Naive thymus-derived CD8-positive, alpha-beta T cell (primary cell): ENCODE measurements at regions not wholly inside any gene's neighbourhood (a gene's known extent, or its start where the extent isn't known, plus 50 kb on each side); places are given as distances from the start of the nearest gene placed in this dataset.
"Not testable (repeated sequence)": the region's sequence is repeated elsewhere in the genome, so short reads cannot be mapped to it uniquely, and the experiment has no call there.

Experiments
- ATAC-seq, 2 donors: fragments of 150-1000 bp; cut with Tn5 transposase in 1 of 2; sonication (Bioruptor Pico), chemical (Tn5 transposase) in 1 of 2; 1 replicate in 1 of 2; 2 replicates in 1 of 2; pipeline ENCODE4 v1.10.0; 2021; ENCODE audit warnings: mild to moderate bottlenecking in 2 of 2, moderate library complexity in 2 of 2
- POLR2A ChIA-PET: fragments of 350-600 bp; sonication (Branson Sonifier 250); formaldehyde crosslinking; loops from one replicate; lab custom pipeline; 2021; ENCODE audit warnings: antibody characterized with exemption; lab: Charles Lee
- DNase-seq, 10 donors: peaks; one replicate each; pipeline versions ENCODE4 v3.0.0 to v3.0.0-alpha.2; 2020 to 2022
- H3K27ac Mint-ChIP-seq, 10 donors: one replicate each; pipeline ENCODE4 v1.8.0; 2020 to 2022; ENCODE audit warnings: mild to moderate bottlenecking in 10 of 10, mixed read lengths in 10 of 10, moderate library complexity in 4 of 10, inconsistent platforms in 1 of 10
- H3K27me3 Mint-ChIP-seq, 5 donors: one replicate each; pipeline ENCODE4 v1.8.0; 2021 to 2022; ENCODE audit warnings: mixed read lengths in 5 of 5
- H3K36me3 Mint-ChIP-seq, 3 donors: one replicate each; pipeline ENCODE4 v1.8.0; 2020 to 2022; ENCODE audit warnings: mixed read lengths in 3 of 3, mild to moderate bottlenecking in 2 of 3, inconsistent platforms in 1 of 3
- H3K4me1 Mint-ChIP-seq, 4 donors: one replicate each; pipeline ENCODE4 v1.8.0; 2021 to 2022; ENCODE audit warnings: mixed read lengths in 4 of 4
- H3K4me3 Mint-ChIP-seq, 10 donors: one replicate each; pipeline ENCODE4 v1.8.0; 2020 to 2022; ENCODE audit warnings: mild to moderate bottlenecking in 10 of 10, mixed read lengths in 10 of 10, moderate library complexity in 6 of 10, inconsistent platforms in 1 of 10
- H3K9me3 Mint-ChIP-seq, 9 donors: one replicate each; pipeline ENCODE4 v1.8.0; 2020 to 2022; ENCODE audit warnings: mixed read lengths in 9 of 9, mild to moderate bottlenecking in 3 of 9, inconsistent platforms in 1 of 9, moderate library complexity in 1 of 9

GRCh38 chr7:51389952-51390351 lies 73.3 kb upstream of the COBL start:
- H3K4me1 Mint-ChIP-seq, H3K27me3 Mint-ChIP-seq, H3K9me3 Mint-ChIP-seq, POLR2A ChIA-PET, ATAC-seq, DNase-seq, H3K36me3 Mint-ChIP-seq, H3K27ac Mint-ChIP-seq, H3K4me3 Mint-ChIP-seq: not testable (repeated sequence)

- H3K27ac Mint-ChIP-seq, H3K36me3 Mint-ChIP-seq, POLR2A ChIA-PET, ATAC-seq, DNase-seq, H3K4me3 Mint-ChIP-seq, H3K27me3 Mint-ChIP-seq, H3K4me1 Mint-ChIP-seq, H3K9me3 Mint-ChIP-seq: not testable (repeated sequence)
These were observed 72.7 kb upstream of the COBL start for GRCh38 chr7:51389216-51389812.

- H3K9me3 Mint-ChIP-seq, POLR2A ChIA-PET, ATAC-seq, H3K4me3 Mint-ChIP-seq, H3K27me3 Mint-ChIP-seq, H3K4me1 Mint-ChIP-seq, H3K36me3 Mint-ChIP-seq, DNase-seq, H3K27ac Mint-ChIP-seq: not testable (repeated sequence)
These were observed 71.6 kb upstream of the COBL start for GRCh38 chr7:51388241-51388640.

DNA sequence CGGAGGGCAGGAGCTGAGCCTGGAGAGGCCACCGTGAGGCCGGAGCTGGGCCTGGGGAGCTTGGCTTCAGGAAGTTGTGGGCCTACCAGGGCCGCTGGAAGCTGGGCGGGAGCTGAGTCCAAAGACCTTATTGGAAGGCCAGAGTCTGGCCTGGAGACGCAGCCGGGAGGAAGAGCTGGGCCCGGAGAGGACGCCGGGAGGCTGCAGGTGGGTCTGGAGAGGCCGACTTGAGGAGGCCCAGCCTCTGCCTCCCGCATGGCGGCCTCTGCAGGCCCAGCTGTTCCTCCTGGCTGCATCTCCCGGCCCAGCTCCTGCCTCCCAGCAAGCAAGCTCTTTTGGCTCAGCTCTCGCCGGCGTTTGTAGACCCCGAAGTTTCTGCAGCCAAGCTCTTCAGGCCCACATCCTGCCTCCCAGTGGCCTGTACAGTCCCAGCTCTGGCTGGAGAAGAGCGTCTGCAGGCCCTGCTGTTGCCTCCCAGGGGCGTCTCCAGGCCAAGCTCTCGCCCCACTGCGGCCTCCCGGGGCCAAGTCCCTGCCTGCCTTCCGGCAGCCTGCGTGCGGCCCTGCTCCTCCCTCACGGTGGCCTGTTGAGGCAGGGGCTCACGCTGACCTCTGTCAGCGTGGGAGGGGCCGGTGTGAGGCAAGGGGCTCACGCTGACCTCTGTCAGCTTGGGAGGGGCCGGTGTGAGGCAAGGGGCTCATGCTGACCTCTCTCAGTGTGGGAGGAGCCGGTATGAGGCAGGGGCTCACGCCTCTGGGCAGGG lies 70.4 kb upstream of the COBL start:
- H3K4me1 Mint-ChIP-seq, H3K27me3 Mint-ChIP-seq, ATAC-seq, H3K4me3 Mint-ChIP-seq, POLR2A ChIA-PET, H3K36me3 Mint-ChIP-seq, DNase-seq, H3K9me3 Mint-ChIP-seq, H3K27ac Mint-ChIP-seq: not testable (repeated sequence)

GRCh38 chr7:51386184-51386583 lies 69.6 kb upstream of the COBL start:
- DNase-seq, POLR2A ChIA-PET, ATAC-seq, H3K9me3 Mint-ChIP-seq, H3K27ac Mint-ChIP-seq, H3K27me3 Mint-ChIP-seq, H3K4me3 Mint-ChIP-seq, H3K4me1 Mint-ChIP-seq, H3K36me3 Mint-ChIP-seq: not testable (repeated sequence)

GRCh38 chr7:51382243-51382642 lies 65.6 kb upstream of the COBL start:
- H3K4me1 Mint-ChIP-seq, H3K4me3 Mint-ChIP-seq, H3K9me3 Mint-ChIP-seq, H3K27ac Mint-ChIP-seq, ATAC-seq, H3K27me3 Mint-ChIP-seq, DNase-seq, POLR2A ChIA-PET, H3K36me3 Mint-ChIP-seq: not testable (repeated sequence)

DNA sequence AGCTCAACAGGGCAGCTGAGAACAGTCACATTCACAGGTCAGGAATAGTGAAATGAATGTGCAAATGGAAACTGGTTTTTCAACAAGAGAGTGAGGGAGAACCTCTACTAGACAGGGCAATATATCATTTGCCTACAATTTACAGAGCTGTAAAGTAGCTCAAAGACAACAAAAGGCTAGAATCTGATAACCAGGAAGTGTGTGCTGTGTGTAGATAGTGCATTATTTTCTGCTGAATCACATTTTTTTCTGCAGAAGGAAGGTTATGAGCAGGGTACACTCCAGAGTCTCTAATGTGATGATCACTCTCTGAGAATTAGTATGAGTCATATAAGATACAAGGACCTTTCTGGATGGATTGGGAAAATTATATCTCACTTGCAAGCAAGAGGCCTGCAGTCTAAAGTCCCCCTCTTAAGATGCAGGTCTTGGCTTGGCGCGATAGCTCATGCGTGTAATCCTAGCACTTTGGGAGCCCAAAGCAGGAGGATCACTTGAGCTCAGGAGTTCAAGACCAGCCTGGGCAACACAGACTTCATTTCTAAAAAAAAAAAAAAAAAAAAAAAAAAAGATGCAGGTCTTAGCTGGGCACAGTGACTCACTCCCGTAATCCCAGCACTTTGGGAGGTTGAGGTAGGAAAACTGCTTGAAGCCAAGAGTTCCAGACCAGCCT lies 59.9 kb upstream of the COBL start:
- no peak for DNase-seq
- Mint-ChIP-seq H3K4me1 (no peaks in the 10 kb centered on the region), H3K4me3 (no peak overlapping the region), H3K27me3 (peaks cover 0 to 3% (median 0%) of the 10 kb centered on the region in 5 donors), H3K27ac (no peak overlapping the region), H3K9me3 (peaks cover 0 to 2% (median 0%) of the 10 kb centered on the region in 9 donors), H3K36me3 (no peaks in the 10 kb centered on the region)
- POLR2A ChIA-PET, result no interaction called here
- no peak for ATAC-seq

DNA sequence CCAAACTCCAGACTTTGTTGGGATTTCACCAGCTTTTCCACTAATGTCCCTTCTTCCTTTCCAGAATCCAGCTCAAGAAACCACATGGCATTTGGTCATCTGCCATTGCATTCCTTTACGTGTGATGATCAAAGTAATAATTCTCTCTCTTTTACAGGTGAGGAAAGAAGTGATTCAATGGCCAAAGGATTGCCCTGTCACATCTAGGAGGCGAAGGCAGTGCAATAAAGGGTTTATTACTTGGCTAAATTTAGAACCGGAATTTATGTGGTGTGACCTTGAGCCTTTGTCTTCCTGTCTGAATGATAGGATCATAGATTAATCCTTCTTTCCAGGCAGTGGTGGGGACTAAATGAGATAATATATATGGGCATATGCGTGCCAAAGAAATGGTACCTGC lies 58.3 kb upstream of the COBL start:
- Mint-ChIP-seq H3K9me3 (peaks cover 0 to 2% (median 0%) of the 10 kb centered on the region in 9 donors), H3K4me3 (no peak overlapping the region), H3K36me3 (no peaks in the 10 kb centered on the region), H3K27me3 (peaks cover 0 to 3% (median 0%) of the 10 kb centered on the region in 5 donors), H3K27ac (no peak overlapping the region), H3K4me1 (no peaks in the 10 kb centered on the region)
- POLR2A ChIA-PET, result no interaction called here
- DNase-seq (no peak), ATAC-seq (no peak)

- H3K9me3 Mint-ChIP-seq, H3K36me3 Mint-ChIP-seq, H3K27ac Mint-ChIP-seq, H3K27me3 Mint-ChIP-seq, DNase-seq, ATAC-seq, H3K4me3 Mint-ChIP-seq, H3K4me1 Mint-ChIP-seq, POLR2A ChIA-PET: not testable (repeated sequence)
These were observed 57.0 kb upstream of the COBL start for GRCh38 chr7:51373607-51374006.

GRCh38 chr7:51369746-51370145 lies 53.1 kb upstream of the COBL start:
- no peak overlapping the region for H3K27ac Mint-ChIP-seq
- POLR2A ChIA-PET, result no interaction called here
- H3K36me3 Mint-ChIP-seq, result no peaks in the 10 kb centered on the region
- no peak overlapping the region for H3K4me3 Mint-ChIP-seq
- no peak for ATAC-seq
- no peaks in the 10 kb centered on the region for H3K9me3 Mint-ChIP-seq
- DNase-seq, result no peak
- H3K4me1 Mint-ChIP-seq, result no peaks in the 10 kb centered on the region
- no peaks in the 10 kb centered on the region for H3K27me3 Mint-ChIP-seq

GRCh38 chr7:51369228-51369627 lies 52.6 kb upstream of the COBL start:
- H3K27me3 Mint-ChIP-seq, ATAC-seq, DNase-seq, H3K27ac Mint-ChIP-seq, H3K4me3 Mint-ChIP-seq, H3K36me3 Mint-ChIP-seq, H3K9me3 Mint-ChIP-seq, POLR2A ChIA-PET, H3K4me1 Mint-ChIP-seq: not testable (repeated sequence)

- H3K27me3 Mint-ChIP-seq, result peaks cover 0 to 2% (median 0%) of the 10 kb centered on the region in 5 donors
- H3K36me3 Mint-ChIP-seq, result no peaks in the 10 kb centered on the region
- H3K9me3 Mint-ChIP-seq, result no peaks in the 10 kb centered on the region
- DNase-seq, result no peak
- POLR2A ChIA-PET, result no interaction called here
- no peak overlapping the region for H3K27ac Mint-ChIP-seq
- H3K4me3 Mint-ChIP-seq, result no peak overlapping the region
- no peaks in the 10 kb centered on the region for H3K4me1 Mint-ChIP-seq
- no peak for ATAC-seq
These were observed 51.7 kb upstream of the COBL start for GRCh38 chr7:51368334-51368733.

GRCh38 chr7:51367614-51367968 lies 51.0 kb upstream of the COBL start:
- POLR2A ChIA-PET, result no interaction called here
- no peaks in the 10 kb centered on the region for H3K4me1 Mint-ChIP-seq
- DNase-seq (no peak), ATAC-seq (no peak)
- H3K9me3 Mint-ChIP-seq, result peaks cover 0 to 6% (median 0%) of the 10 kb centered on the region in 9 donors
- no peaks in the 10 kb centered on the region for H3K36me3 Mint-ChIP-seq
- H3K4me3 Mint-ChIP-seq, result no peak overlapping the region
- H3K27ac Mint-ChIP-seq, result no peak overlapping the region
- H3K27me3 Mint-ChIP-seq, result peaks cover 0 to 2% (median 0%) of the 10 kb centered on the region in 5 donors
